Neural cell (in vitro differentiated cells): ENCODE measurements at regions not wholly inside any gene's neighbourhood (a gene's known extent, or its start where the extent isn't known, plus 50 kb on each side); places are given as distances from the start of the nearest gene placed in this dataset.

ENCODE experiments used
- H2AFZ ChIP-seq: fragments of 200-600, 300-800 bp; sonication (generic), shearing (Covaris generic); 2 replicates; pipeline ENCODE4 v1.6.0; 2014; ENCODE audit warnings: low read depth, mild to moderate bottlenecking, antibody characterized with exemption, low read length, moderate library complexity
- H3F3A ChIP-seq: fragments of 200-600 bp; shearing (Covaris generic); 2 replicates; pipeline ENCODE4 v1.6.1; 2016; ENCODE audit warnings: mild to moderate bottlenecking, moderate library complexity, mixed read lengths, antibody characterized with exemption, low read length; ENCODE audit not compliant: insufficient read depth, poor library complexity, severe bottlenecking
- H3K27ac ChIP-seq: fragments of 200-600, 300-800 bp; sonication (generic), shearing (Covaris generic); 2 replicates; pipeline ENCODE4 v1.5.1; 2014; ENCODE audit warnings: mild to moderate bottlenecking, low read length, moderate library complexity
- H3K27me3 ChIP-seq: fragments of 300-800, 200-600 bp; sonication (generic), shearing (Covaris generic); 2 replicates; pipeline ENCODE4 v1.6.0; 2014; ENCODE audit warnings: mild to moderate bottlenecking, low read depth, low read length, moderate library complexity; ENCODE audit not compliant: insufficient read depth
- H3K36me3 ChIP-seq: fragments of 300-800, 200-600 bp; sonication (generic), shearing (Covaris generic); 2 replicates; pipeline ENCODE4 v1.5.1; 2014; ENCODE audit warnings: mild to moderate bottlenecking, antibody characterized with exemption, low read length, moderate library complexity; ENCODE audit not compliant: insufficient read depth
- H3K4me2 ChIP-seq: fragments of 300-800, 200-600 bp; sonication (generic), shearing (Covaris generic); 2 replicates; pipeline ENCODE4 v1.6.0; 2014; ENCODE audit warnings: mild to moderate bottlenecking, low read length
- H3K4me3 ChIP-seq: fragments of 300-800, 200-600 bp; sonication (generic), shearing (Covaris generic); 2 replicates; pipeline ENCODE4 v1.5.1; 2014; ENCODE audit warnings: mild to moderate bottlenecking, low read length, moderate library complexity
- H3K79me2 ChIP-seq: fragments of 200-600 bp; shearing (Covaris generic); replicated peaks from 2 replicates; pipeline ENCODE4 v1.6.0; 2014; ENCODE audit warnings: mild to moderate bottlenecking, low read length, moderate library complexity; ENCODE audit not compliant: insufficient read depth
- H3K9ac ChIP-seq: fragments of 300-800, 200-600 bp; sonication (generic), shearing (Covaris generic); 2 replicates; pipeline ENCODE4 v1.6.1; 2016; ENCODE audit warnings: mild to moderate bottlenecking, low read length, mixed read lengths
- H3K9me2 ChIP-seq: fragments of 200-600 bp; shearing (Covaris generic); 2 replicates; pipeline ENCODE4 v1.6.1; 2016; ENCODE audit warnings: mild to moderate bottlenecking, low read length, mixed read lengths; ENCODE audit not compliant: insufficient read depth
- H3K9me3 ChIP-seq: fragments of 200-600, 300-800 bp; sonication (generic), shearing (Covaris generic); 2 replicates; pipeline ENCODE4 v1.6.1; 2016; ENCODE audit warnings: mild to moderate bottlenecking, mixed run types, low read length, moderate library complexity, mixed read lengths
- H4K20me1 ChIP-seq: fragments of 200-600 bp; shearing (Covaris generic); 2 replicates; pipeline ENCODE4 v1.6.1; 2016; ENCODE audit warnings: mild to moderate bottlenecking, mixed run types; ENCODE audit not compliant: insufficient read depth
- CTCF ChIP-seq: fragments of 450-650 bp; IDR thresholded peaks from 2 replicates; pipeline ENCODE4 v1.5.1; 2014; ENCODE audit warnings: antibody characterized with exemption, mild to moderate bottlenecking, moderate library complexity; ENCODE audit not compliant: poor library complexity, severe bottlenecking
- EP300 ChIP-seq: fragments of 450-650 bp; conservative IDR thresholded peaks from 2 replicates; pipeline ENCODE4 v1.6.1; 2014; ENCODE audit warnings: antibody characterized with exemption, mild to moderate bottlenecking, moderate library complexity; ENCODE audit not compliant: poor library complexity, severe bottlenecking
- EZH2 ChIP-seq: fragments of 200-600, 300-800 bp; shearing (Covaris generic), sonication (generic); IDR thresholded peaks from 2 replicates; pipeline ENCODE4 v1.6.1; 2014; ENCODE audit warnings: antibody characterized with exemption, low read length, borderline replicate concordance, mild to moderate bottlenecking; ENCODE audit not compliant: insufficient read depth, poor library complexity, severe bottlenecking
- MXI1 ChIP-seq: fragments of 450-650 bp; conservative IDR thresholded peaks from 2 replicates; pipeline ENCODE4 v1.6.1; 2014; ENCODE audit warnings: antibody characterized with exemption, mild to moderate bottlenecking; ENCODE audit not compliant: poor library complexity, severe bottlenecking
- POLR2AphosphoS5 ChIP-seq: IDR thresholded peaks from 2 replicates; pipeline ENCODE4 v1.6.1; 2012
- RAD21 ChIP-seq: fragments of 450-650 bp; conservative IDR thresholded peaks from 2 replicates; pipeline ENCODE4 v1.6.1; 2014; ENCODE audit warnings: antibody characterized with exemption, mild to moderate bottlenecking, moderate library complexity
- REST ChIP-seq: IDR thresholded peaks from 2 replicates; pipeline ENCODE4 v1.6.1; 2012; ENCODE audit warnings: borderline replicate concordance
- SMC3 ChIP-seq: fragments of 450-650 bp; conservative IDR thresholded peaks from 2 replicates; pipeline ENCODE4 v1.6.1; 2014; ENCODE audit warnings: antibody characterized with exemption, mild to moderate bottlenecking, moderate library complexity; ENCODE audit not compliant: poor library complexity
- TAF1 ChIP-seq: IDR thresholded peaks from 2 replicates; pipeline ENCODE4 v1.6.1; 2012; ENCODE audit warnings: low read depth

- Histone ChIP-seq H3K79me2 (no peaks in the 10 kb centered on the region), H3K27ac (no peak overlapping the region), H3K4me2 (no peak overlapping the region)
Observed at GRCh38 chr5:58403822-58404433, 56.0 kb downstream of the PLK2 start.

GRCh38 chr5:58401701-58402100 is 58.2 kb downstream of the PLK2 start:
- no peaks in the 10 kb centered on the region for H3K9me3 ChIP-seq
- H3K9ac ChIP-seq, result no peak overlapping the region

More at GRCh38 chr5:58403822-58404433, 56.0 kb downstream of the PLK2 start:
- Histone ChIP-seq H4K20me1 (no peaks in the 10 kb centered on the region), H3K27me3 (no peaks in the 10 kb centered on the region), H3K4me3 (no peak overlapping the region), H3K9me3 (no peaks in the 10 kb centered on the region), H2AFZ (no peak overlapping the region), H3K9me2 (no peaks in the 10 kb centered on the region), H3K9ac (no peak overlapping the region), H3K36me3 (no peaks in the 10 kb centered on the region), H3F3A (no peaks in the 10 kb centered on the region)
- TF ChIP-seq EZH2 (no peak), RAD21 (no peak), SMC3 (no peak), POLR2AphosphoS5 (no peak), MXI1 (no peak), EP300 (no peak), TAF1 (no peak)

More at GRCh38 chr5:58401701-58402100, 58.2 kb downstream of the PLK2 start:
- no peak overlapping the region for H2AFZ ChIP-seq
- H3K36me3 ChIP-seq, result no peaks in the 10 kb centered on the region
- H3K4me3 ChIP-seq, result no peak overlapping the region
- TF ChIP-seq POLR2AphosphoS5, result no peak
- TF ChIP-seq SMC3, result no peak
- TF ChIP-seq RAD21, result no peak
- TF ChIP-seq TAF1, result no peak
- no peak for TF ChIP-seq MXI1
- TF ChIP-seq CTCF, result no peak
- TF ChIP-seq REST, result no peak
- TF ChIP-seq EP300, result no peak
- no peak for TF ChIP-seq EZH2
- H3F3A ChIP-seq, result no peaks in the 10 kb centered on the region
- no peak overlapping the region for H3K4me2 ChIP-seq
- no peaks in the 10 kb centered on the region for H3K9me2 ChIP-seq
- H3K27ac ChIP-seq, result no peak overlapping the region
- no peaks in the 10 kb centered on the region for H4K20me1 ChIP-seq
- no peaks in the 10 kb centered on the region for H3K27me3 ChIP-seq
- H3K79me2 ChIP-seq, result no peaks in the 10 kb centered on the region
